ENCODE measurements at regions not wholly inside any gene's neighbourhood (a gene's known extent, or its start where the extent isn't known, plus 50 kb on each side); places are given as distances from the start of the nearest gene placed in this dataset.
"Not testable (repeated sequence)": the region's sequence is repeated elsewhere in the genome, so short reads cannot be mapped to it uniquely, and the experiment has no call there.

- DNase-seq (ENCODE audit: low spot score) = not testable (repeated sequence)
Observed at GRCh38 chr10:108600511-108600910, 1322.8 kb downstream of the XPNPEP1 start.

DNA sequence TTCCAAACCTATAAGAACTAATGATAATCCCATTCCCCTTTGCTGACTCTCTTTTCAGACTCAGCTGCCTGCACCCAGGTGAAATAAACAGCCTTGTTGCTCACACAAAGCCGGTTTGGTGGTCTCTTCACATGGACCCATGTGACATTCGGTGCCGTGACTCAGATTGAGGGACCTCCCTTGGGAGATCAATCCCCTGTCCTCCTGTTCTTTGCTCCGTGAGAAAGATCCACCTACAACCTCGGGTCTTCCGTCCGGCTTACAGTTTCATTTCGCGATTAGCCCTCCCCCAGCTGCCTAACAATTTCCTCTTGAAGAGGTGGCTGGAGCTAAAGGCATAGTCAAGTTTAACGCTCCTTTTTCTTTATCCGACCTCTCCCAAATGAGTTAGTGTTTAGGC lies 1324.0 kb downstream of the XPNPEP1 start:
- not testable (repeated sequence) for DNase-seq (ENCODE audit: low spot score)

DNA sequence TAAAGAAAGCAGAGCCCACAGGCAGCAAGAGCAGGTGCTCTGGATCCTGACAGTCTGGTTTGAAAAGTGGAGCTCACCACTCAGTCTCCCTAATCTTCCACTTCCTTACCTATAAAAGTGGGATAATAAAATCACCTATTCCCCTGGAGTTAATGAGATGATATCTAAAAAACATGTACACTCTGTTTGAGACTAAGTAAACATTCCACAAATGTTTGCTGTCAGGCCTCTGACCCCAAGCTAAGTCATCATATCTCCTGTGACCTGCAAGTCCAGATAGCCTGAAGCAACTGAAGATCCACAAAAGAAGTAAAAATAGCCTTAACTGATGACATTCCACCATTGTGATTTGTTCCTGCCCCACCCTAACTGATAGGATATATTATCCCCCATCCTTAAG lies 1324.5 kb downstream of the XPNPEP1 start:
- DNase-seq (ENCODE audit: low spot score) = no peak

GRCh38 chr10:108598320-108598695 lies 1325.0 kb downstream of the XPNPEP1 start:
- no peak for DNase-seq (ENCODE audit: low spot score)

DNA sequence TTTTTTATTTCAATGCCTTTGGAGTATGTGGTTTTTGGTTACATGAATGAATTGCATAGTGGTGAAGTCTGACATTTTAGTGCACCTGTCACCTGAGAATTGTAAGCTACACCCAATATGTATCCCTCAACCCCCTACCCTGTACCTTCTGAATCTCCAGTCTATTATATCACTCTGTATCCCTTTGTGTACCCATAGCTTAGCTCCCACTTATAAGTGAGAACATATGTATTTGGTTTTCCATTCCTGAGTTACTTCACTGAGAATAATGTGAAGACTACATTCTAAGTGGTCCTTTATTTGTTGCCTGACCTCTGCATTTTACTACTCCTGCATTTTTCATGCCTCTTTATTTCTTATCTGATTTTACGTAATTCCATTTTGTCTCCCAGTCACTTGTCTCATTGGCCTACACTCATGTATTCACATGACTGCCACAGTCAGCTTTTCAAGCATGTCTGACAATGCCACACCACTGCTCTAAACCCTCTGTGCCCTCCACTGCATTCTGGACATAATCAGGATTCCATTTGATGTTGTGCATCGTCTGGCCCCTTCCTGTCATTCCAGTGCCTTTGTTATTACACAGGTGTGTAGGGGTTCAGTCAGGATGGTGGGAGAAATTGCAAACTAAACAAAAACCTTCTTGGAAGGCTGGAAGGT lies 1325.5 kb downstream of the XPNPEP1 start:
- no peak for DNase-seq (ENCODE audit: low spot score)

DNA sequence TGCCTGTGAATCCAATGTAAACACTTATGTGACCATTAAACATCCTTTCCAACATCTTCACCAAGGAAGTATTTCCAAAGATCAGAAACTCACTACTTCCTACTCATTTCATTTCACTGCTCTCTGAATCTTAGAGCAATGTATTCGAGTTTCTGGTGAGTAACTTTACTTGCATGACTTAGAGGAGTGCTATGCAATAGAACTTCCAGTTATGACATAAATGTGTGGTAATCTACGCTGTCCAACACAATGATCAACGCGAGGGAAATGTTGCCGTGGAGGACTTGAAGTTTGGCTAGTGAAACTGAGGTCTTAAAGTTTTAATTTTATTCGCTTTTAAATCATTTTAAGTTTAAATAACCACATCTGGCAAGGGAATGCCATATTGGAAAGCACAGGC lies 1326.3 kb downstream of the XPNPEP1 start:
- no peak for DNase-seq (ENCODE audit: low spot score)

DNA sequence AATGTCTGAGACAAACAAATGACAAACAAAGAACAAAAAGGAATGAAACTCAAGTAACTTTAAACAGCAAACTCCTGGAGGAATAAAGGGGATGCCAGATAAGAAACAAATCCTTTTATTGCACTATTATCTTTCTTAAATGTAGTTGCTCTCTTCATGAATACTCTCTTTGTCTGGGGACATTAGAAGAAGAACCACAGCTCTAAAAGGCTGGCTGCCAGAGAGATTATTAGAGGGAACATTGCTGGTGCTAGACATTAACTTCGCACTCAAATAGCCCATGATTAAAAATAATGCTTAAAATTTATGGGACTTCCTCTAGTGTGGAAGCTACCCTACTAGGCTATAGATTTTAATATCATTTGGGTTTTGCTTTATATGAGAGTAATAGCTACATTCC lies 1330.4 kb downstream of the XPNPEP1 start:
- no peak for DNase-seq (ENCODE audit: low spot score)

- no peak for DNase-seq (ENCODE audit: low spot score)
Observed at GRCh38 chr10:108591417-108591816, 1331.9 kb downstream of the XPNPEP1 start.

GRCh38 chr10:108586424-108586823 lies 1336.9 kb downstream of the XPNPEP1 start:
- no peak for DNase-seq (ENCODE audit: low spot score)

DNA sequence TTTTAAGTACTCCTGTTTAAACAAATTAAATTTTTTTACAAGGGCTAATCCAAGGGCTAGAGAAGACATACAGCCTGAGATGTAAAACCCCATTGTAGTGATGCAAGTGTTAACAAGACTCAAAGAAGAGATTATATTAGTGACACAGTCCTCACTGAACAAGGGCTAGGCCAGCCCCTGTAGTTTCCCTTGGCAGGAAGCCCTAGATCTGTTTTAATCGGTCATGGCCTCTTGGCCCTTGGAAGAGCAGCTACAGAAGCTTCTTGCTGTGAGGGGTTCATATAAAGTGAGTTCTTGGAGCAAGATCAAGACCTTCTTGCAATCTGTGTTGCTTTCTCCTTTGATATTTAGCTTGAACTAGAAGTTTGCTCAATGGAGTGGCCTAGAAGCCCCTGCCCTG lies 1339.4 kb downstream of the XPNPEP1 start:
- DNase-seq (ENCODE audit: low spot score) = no peak

DNA sequence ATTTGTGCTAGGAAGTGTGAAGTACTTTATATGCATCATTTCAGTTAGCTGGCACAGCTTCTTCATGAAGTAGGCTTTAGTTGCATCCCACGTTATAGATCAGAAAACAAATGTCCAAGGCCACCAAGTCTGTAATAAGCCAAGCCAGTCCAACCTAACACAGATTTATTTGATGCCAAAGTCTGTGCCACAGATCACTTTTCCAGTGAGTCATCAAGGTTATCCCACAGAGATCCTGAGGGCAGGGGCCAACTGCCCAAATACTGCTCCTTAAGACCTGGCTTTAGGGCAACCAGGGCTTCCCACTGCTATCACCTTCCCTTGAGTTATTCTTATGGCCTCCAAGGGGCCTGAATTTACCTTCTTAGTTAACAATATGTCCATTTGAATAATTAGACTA lies 1340.4 kb downstream of the XPNPEP1 start:
- no peak for DNase-seq (ENCODE audit: low spot score)

GRCh38 chr10:108582387-108582786 lies 1340.9 kb downstream of the XPNPEP1 start:
- no peak for DNase-seq (ENCODE audit: low spot score)

- no peak for DNase-seq (ENCODE audit: low spot score)
Observed at GRCh38 chr10:108578258-108578657, 1345.1 kb downstream of the XPNPEP1 start.

DNA sequence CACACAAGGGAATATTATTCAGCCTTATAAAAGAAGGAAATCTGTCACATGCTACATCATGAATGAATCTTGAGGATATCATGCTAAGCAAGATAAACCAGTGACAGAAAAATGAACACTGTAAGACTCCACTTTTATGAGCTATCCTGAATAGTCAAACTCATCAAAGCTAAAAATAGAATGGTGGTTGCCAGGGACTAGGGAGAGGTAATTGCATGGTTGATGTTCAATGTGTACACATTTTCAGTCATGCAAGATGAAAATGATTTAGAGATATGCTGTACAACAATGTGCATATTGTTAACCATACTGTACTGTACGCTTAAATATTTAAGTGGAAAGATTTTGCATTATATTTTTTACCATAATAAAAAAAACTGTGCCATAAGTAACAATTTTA lies 1349.1 kb downstream of the XPNPEP1 start:
- DNase-seq (ENCODE audit: low spot score) = no peak

DNA sequence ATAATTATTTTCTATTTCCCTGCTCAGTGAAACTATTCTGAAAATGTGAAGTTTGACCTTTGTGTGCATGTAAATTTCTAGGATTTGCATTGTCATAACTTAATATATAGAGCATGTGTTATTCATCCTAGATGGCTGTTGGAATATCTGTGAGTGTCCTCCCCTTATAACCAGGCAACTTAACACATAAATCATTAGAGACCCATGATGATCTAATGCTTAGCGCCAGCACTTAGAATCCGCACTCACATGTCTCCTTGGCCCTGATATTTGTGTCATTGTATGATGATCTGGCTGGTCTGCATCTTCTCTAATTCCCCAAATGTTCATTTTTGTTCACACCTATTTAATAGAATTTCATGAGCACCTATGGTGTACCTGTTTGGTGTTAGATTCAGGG lies 1354.5 kb downstream of the XPNPEP1 start:
- DNase-seq (ENCODE audit: low spot score) = no peak

DNA sequence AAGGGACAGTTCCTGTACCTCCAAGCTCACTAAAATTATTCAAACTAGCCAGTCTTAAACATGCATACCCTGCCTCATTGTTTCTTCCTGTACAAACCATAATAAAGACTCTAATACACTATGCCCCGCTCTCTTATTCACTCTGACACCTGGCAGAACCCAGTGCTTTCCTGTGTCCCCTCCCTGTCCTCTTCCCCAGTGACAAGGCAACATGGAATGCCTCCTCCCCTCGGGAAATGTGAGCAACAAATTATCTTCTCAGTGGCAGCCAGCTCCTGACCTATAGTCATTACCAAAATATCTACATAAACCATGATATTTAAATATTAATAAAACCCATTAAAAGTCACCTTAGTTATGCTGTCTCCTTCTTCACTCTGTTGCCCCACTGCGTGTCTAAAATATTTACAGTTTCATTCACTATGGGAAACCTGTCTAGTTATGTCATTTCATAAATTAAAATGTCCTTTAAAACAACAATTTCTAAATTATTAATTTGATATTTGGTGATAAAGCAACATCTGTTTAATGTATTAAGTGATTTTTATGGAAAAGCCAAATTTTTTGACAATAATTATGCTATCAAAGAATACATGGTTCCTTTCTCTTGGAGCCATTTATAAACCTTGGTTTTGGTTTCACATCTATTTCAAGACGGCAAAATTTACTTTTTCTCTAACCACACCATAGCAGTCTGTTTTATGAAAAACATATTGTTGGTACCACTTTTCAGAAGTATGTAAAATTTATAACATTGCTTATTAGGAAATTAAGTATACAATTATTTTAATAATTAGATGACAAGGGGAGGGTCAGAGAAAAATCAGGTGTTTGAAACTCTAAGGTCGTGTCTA lies 1355.2 kb downstream of the XPNPEP1 start:
- DNase-seq (ENCODE audit: low spot score) = no peak

GRCh38 chr10:108566316-108567107 lies 1356.8 kb downstream of the XPNPEP1 start:
- no peak for DNase-seq (ENCODE audit: low spot score)

DNA sequence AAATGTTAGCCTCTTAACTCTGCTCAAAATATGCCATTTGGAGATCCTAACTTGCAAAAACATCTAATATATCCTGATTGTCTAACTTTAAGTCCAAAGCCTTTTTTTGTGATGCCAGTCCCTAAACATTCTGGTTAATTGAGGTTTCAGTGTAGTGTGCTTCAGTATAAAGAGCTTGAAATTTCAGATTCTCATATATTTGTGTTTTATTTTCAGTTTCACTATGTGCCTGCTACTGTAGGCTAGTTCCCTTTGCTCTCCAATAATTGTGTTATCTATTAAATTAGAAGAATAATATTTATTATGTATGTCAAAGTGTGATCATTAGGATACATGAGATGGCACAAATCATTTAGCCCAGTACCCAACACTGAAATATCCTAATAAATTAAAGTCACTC lies 1361.2 kb downstream of the XPNPEP1 start:
- no peak for DNase-seq (ENCODE audit: low spot score)

DNA sequence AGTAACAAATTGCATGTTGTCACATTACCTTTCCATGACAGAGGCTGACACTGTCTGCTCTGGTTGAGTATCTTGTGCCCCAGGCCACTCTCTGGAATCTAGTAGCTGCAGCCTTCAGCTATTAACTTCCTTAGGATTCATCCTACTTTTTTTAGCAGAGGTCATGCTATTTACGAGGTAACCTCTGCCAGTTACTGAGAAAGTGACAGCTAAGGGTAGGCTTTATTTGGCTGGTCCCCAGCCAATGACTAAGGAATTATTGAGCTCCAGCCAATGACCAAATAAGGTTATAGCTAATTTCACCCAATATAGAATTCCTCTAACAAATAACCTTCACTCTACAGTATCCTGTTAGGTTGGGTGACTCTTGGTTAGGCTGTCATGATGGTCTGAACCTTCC lies 1361.7 kb downstream of the XPNPEP1 start:
- DNase-seq (ENCODE audit: low spot score) = no peak

- no peak for DNase-seq (ENCODE audit: low spot score)
Observed at GRCh38 chr10:108560488-108560887, 1362.8 kb downstream of the XPNPEP1 start.

GRCh38 chr10:108556186-108556585 lies 1367.1 kb downstream of the XPNPEP1 start:
- DNase-seq (ENCODE audit: low spot score) = no peak

GRCh38 chr10:108545921-108546320 lies 1377.4 kb downstream of the XPNPEP1 start:
- DNase-seq (ENCODE audit: low spot score) = no peak
